HepG2 (cell line): ENCODE measurements at regions not wholly inside any gene's neighbourhood (a gene's known extent, or its start where the extent isn't known, plus 50 kb on each side); places are given as distances from the start of the nearest gene placed in this dataset.

ENCODE experiments used
- CHD4 ChIP-seq: fragments of 200-600 bp; sonication (generic); IDR thresholded peaks from 2 replicates; pipeline ENCODE4 v1.7.0; 2017; ENCODE audit warnings: mild to moderate bottlenecking, low read length, borderline replicate concordance
- EZH2 ChIP-seq: conservative IDR thresholded peaks from 2 replicates; pipeline ENCODE4 v1.6.1; 2012; ENCODE audit warnings: mild to moderate bottlenecking, low read depth, low read length, moderate library complexity
- HNRNPLL ChIP-seq: fragments of 200-400 bp; formaldehyde crosslinking; IDR thresholded peaks from 2 replicates; pipeline ENCODE4 v1.6.1; 2017; ENCODE audit warnings: mild to moderate bottlenecking, low read depth, low read length; ENCODE audit not compliant: poor library complexity, severe bottlenecking
- MTA3 ChIP-seq: sonication (generic); formaldehyde crosslinking; IDR thresholded peaks from 2 replicates; pipeline ENCODE4 v1.4.0; 2020; ENCODE audit warnings: missing genetic modification reagents
- YY1 ChIP-seq: IDR thresholded peaks from 2 replicates; pipeline ENCODE4 v1.6.1; 2011; ENCODE audit warnings: low read length, low read depth, moderate library complexity, mild to moderate bottlenecking; ENCODE audit not compliant: insufficient read depth, insufficient replicate concordance
- ZFP82 ChIP-seq: sonication (generic); formaldehyde crosslinking; IDR thresholded peaks from 2 replicates; pipeline ENCODE4 v1.5.1; 2020; ENCODE audit warnings: mild to moderate bottlenecking, missing genetic modification reagents, borderline replicate concordance
- TF ChIP-seq, protein P1 (sequence below): sonication (generic); formaldehyde crosslinking; IDR thresholded peaks from 2 replicates; pipeline ENCODE4 v1.5.0; 2020; ENCODE audit warnings: mild to moderate bottlenecking, missing genetic modification reagents, moderate library complexity

DNA sequence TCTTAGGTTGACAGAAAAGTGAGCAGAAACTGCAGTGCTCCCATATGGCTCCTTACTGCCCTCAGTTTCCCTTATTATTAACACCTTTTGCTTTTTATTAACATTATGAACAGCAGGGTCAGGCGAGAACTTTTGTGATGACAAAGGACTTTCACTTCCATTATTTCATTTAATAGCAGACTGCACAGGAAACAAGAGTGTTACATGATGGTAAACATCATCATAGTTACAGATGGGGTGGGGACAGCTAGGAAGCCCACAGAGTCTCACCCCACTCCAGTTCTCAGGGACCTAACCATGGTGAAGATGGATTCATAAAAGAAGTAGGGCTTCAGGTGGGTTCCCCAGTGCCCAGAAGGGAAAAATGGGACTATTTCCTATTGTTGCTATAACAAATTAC, 110.1 kb upstream of the PELI2 start:
- TF ChIP-seq, protein P1, sequence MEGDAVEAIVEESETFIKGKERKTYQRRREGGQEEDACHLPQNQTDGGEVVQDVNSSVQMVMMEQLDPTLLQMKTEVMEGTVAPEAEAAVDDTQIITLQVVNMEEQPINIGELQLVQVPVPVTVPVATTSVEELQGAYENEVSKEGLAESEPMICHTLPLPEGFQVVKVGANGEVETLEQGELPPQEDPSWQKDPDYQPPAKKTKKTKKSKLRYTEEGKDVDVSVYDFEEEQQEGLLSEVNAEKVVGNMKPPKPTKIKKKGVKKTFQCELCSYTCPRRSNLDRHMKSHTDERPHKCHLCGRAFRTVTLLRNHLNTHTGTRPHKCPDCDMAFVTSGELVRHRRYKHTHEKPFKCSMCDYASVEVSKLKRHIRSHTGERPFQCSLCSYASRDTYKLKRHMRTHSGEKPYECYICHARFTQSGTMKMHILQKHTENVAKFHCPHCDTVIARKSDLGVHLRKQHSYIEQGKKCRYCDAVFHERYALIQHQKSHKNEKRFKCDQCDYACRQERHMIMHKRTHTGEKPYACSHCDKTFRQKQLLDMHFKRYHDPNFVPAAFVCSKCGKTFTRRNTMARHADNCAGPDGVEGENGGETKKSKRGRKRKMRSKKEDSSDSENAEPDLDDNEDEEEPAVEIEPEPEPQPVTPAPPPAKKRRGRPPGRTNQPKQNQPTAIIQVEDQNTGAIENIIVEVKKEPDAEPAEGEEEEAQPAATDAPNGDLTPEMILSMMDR (CRISPR knock-in tag) = no peak
- TF ChIP-seq ZFP82 (CRISPR knock-in tag) = no peak
- TF ChIP-seq HNRNPLL = no peak
- no peak for TF ChIP-seq EZH2
- no peak for TF ChIP-seq MTA3 (CRISPR knock-in tag)
- TF ChIP-seq CHD4 = no peak
- no peak for TF ChIP-seq YY1
